ENCODE measurements at regions not wholly inside any gene's neighbourhood (a gene's known extent, or its start where the extent isn't known, plus 50 kb on each side); places are given as distances from the start of the nearest gene placed in this dataset.

DNA sequence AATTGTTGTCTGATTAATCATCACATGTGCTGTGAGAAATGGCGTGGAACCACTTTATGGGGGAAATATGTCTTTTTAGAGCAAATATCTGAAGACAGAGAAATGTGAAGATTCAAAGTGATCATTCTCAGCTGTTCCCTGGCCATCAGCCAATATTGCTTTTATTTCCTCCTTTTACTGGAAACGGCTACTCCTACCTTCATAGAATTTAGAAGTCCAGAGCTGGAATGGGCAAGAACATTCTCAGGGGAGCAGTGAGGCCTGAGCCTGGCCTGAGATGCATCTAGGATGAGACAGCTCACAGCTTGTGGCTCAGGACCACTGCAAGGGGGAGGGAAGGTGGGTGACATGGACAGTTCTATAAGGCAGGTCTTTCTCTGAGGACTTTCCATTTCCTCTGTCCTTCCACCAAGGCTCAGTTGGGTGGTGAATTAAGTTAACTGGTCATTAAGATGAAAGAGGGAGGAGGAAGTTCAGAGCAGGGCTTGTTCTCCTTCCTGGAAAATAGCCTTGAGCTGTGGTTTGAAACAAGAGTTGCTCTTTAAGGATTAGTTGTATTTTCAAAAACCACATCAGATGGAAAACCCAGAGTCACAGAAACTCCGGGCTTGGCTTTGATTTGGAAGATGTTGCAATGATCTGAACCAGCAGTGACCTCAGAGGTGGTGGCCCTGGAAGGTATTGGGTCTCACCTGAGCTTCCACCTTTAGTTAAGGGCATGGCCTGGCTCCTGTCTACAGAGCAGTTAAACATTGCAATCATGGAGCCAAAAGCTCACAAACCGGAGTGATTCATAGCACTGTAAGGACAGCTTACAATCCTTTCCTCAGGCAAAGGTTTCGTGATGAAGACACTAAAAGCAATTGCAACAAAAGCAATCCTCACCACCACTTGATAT, 144.3 kb downstream of the VAPA start:
- DNase-seq, result peak; percentile 66 to 89 (median 80)

DNA sequence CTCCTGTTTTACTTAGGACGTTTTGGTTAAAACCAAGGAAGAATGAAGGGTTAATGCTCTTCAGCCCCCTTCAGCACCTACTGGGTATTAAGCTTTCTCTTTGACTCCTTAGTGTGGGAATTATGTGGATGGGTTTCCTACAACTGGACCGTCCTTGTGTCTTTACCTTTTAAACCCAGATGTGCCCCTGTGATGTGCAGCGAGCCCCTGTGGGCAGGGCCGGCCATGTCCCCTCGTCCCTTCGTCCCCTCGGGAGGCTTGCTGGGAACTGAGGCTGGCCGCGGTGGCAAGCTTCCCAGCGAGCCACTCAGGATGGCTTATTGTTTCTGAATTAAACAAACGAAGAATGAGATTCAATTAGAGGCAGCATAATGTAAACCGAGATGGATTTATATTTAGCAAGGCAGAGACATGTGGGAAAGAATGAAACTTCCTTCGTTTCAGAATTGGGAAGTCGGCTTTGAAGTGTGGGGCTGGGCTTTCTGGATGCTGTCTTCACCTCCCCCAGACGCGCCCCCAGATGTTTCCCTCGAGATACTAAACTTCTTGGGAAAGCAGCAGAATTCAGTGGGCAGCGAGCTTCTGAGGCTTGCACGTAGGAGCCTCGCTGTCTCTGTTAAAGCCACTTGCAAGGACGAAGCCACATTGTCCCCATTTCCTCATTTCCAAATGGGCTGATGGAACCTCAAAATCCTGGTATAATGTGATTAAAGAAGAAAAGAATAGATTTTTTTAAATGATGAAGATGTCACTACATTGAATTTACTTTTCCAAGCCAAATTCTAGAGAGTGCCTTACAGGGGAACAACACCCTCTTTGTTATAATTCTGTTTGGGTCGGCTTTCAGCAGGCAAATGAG, 146.0 kb downstream of the VAPA start:
- peak; percentile 88 to 94 (median 92) for DNase-seq

DNA sequence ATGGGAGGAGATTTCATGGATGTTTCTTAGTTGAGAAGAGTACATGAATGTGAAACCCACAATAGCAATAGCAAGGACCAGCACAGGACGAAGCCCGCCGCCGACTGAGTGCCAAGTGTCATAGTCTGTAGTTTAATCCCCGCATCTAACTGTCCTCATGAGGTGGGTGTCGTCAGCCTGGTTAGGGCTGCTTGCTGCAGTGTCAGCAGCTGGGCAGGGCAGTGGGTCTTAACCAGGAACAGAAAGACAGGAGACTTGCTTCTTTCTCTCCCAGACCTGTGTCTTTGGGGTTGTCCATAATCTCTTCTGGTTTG, 146.6 kb downstream of the VAPA start:
- peak; percentile 23 to 32 (median 26) for DNase-seq

DNA sequence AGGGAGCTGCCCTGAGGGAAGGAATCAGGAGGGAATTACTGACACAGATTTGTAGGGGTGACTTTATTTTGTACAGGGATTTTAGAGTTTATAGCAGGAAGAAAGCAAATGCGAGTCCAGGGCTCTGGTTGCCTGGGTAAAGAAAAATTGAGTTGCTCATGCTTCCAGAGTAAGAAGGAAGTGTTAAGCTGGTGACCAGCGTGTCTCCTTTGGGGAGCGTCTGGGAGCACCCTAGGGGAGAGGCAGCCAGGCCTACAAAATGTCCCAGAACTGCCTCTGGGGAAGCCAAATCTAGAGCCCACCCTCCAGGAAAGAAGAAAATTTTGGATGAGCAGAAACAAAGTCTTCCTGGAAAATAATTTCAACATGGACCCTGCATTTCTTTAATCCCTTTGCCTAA, 147.0 kb downstream of the VAPA start:
- peak in 3 of 4 experiments; percentile 39 to 56 (median 51) for DNase-seq

DNA sequence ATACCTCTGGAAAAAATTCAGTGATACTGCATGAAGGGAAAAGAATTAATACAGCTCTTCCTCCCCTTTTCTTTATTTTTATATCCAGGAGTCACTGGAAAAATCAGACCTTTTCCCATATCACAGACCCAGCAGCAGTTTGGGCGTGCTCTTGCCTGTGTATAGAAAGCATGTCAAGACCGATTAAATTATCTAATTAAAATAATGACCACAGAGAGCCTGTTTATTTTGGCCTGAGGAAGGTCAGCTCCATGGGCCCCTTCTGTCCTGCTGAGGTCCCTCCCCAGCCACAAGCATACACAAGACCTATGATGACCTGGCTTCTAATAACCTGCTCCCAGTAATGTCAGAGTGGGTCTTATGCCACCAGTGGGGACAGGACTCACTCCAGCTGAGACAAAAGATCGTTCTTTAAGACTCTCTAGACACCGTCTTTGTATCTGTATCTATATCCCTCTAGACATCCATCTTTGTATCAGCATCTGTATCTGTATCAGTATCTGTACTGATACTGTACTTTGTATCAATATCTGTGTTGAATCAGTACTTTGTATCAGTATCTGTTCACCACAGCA, 147.8 kb downstream of the VAPA start:
- DNase-seq, result no peak

DNA sequence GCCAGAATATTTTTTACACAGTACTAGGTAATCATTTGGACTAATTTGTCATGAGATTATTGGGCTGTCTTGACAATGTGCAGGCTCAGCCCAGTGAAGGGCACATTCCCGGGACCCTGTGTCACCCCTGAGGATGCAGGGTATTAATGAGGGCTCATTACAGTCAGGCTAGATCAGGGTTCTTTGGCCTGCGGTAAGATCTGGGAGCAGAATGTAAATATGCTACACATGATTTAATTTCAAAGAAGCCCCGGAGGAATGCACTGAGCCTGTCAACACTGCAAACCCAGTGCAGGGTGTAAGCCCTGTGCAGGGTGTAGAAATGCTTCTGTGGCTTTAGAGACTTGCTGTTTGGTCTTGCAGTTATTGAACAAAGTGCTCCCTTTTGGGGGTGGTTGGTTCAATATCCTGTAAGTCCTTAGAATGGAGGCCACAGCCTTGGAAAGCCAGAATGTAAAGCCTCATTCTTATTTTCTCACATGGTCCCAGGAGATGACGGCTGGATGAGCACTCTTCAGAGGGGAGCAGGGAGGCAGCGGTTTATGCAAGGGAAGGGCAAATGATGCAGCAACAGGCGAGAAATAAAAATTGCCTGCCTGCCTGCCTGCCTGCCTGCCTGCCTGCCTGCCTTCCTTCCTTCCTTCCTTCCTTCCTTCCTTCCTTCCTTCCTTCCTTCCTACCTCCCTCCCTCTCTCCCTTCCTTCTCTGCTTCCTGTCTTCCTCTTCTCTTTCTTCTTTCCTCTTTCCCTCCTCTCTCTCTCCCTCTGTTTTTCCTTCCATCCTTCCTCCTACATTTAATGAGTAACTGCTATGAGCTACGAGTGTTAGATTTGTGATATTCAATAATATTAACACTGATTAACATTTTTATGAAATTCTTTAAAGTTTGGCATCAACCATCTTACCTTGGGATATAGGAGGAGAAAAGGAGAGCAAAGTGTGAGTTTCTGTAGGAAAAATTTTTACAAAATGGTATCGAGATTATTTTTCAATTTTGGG, 148.8 kb downstream of the VAPA start:
- no peak for DNase-seq

DNA sequence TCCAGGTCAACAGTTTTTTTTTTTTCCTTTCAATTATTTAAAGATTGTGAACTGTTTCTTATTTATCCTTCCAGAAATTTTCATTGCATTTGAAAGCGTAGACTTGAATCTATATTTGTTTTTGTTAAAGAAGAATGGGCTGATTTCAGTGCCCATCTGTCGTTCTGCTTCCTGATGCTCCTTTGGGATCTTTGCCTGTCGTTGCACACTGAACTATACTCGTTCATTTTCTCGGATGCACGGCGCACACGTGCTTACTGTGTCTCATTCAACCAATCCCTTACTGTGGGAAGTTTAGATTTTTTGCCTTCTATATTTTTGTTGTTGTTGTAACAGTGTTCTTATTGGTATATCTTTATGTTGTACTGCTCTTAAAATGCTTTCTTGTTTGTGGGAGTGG, 149.7 kb downstream of the VAPA start:
- no peak for DNase-seq

DNA sequence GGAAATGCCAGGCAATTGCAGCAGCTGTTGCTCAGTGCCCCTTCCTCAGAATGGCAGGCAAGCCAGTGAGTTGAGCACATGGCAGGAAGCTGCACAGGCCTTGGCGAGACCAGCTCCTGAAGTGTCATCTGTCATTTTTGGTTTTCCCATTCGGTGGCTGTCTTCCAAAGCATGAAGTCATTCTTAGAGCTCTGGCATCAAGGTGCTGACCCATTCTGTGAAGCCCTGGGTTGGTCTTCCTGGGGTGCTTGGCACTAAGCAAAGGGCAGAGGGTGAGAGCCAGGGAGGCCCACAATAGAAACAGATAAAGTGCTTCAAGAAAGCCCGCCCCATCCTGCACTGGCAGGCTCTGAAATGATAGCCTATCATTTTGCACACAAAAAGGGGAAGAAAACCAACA, 150.5 kb downstream of the VAPA start:
- DNase-seq, result no peak

DNA sequence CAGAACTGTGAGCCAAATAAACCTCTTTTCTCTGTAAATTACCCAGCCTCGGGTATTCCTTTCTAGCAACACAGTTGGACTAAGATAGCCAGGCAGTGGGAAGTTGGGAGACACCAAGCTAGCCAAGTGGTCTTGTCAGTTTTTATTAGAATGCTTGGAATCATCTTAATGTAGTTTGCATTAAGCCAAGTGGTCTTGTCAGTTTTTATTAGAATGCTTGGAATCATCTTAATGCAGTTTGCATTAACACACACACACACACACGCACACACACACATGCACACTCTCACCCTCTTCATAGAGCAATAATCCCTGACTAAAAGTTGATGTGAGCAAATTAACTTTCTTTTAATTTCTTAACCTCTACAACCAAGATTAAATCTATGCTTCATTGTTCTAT, 151.5 kb downstream of the VAPA start:
- DNase-seq, result no peak

DNA sequence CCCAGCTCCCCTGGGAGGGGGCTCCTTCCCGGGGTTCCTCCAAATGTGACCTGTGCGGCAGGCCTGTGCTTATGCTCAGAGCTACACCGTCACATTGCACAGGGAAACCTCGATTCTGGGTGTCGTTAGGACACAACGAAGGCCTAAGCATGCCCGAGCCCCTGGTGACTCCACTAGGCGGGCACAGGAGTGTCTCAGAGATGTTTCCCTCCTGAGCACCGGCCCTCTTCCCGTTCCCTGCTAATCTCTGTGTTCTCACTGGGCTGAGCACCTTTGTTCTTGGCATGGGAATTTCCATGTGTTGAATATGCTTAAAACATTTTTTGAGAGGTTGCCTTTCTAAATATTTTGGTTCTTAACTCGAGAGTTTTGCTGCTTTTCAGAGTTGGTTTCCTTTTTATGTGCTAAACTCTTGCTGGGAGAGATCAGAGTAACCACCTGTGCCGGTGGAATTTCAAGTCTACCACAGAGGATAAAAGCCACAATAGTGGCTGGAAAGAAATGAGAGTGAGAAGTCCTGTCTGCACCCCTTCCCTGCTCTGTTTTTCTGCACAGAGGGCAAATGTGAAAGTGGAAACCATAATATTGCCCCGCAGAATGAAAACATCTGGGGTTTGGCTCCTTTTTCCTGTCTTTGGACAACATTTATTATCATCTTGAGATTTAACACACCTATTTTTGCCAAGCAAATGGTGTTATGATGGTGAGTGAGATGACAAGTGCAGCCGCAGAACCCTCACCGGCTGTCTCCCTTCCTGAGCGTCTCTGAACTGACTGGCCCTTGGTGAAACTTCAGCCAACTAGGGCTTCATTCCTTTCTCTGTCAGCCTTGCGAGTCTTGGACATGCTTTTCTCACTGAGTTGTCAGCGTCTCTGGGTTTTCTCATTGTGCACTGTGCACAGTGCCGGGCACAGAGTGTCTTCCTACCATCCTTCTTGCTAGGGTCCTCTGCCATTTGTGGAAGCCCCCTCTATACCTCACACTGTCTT, 154.1 kb downstream of the VAPA start:
- DNase-seq, result no peak

DNA sequence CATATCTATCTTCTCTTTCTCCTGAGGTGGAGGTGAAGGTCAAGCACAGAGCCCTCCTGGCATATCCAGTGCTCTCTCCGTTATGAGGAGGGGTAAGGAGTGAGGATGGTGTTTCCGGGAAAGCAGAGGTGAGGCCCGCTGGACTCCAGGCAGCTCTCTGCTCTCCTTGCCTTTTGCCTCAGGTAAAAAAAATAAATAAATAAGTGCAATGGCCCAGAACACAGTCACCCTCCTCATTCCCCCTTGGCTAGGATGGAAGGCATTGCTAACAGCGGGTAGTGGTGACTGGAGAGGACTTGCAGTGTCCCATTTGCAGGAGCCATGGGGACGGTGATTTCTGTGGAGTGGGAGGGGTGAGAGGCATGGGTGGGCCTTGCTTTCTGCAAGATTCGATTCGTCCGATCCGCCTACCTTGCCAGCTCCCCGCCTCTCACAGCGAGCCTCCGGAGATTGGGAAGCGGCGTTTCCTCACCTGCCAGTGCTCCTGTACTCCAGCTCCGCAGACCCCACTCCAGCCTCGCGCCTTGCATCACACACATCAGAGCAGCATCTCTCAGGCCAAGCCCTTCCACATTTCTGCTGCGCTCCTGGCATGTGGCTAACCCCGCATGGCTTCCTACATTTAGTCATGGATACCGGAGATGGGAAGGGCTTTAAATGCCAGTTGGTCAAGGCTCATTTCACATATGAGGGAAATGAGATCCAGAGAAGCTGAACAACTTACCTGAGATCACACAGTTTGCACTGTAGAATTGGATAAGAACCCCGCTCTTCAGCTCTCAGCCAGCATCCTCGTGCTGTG, 155.2 kb downstream of the VAPA start:
- DNase-seq, result no peak

DNA sequence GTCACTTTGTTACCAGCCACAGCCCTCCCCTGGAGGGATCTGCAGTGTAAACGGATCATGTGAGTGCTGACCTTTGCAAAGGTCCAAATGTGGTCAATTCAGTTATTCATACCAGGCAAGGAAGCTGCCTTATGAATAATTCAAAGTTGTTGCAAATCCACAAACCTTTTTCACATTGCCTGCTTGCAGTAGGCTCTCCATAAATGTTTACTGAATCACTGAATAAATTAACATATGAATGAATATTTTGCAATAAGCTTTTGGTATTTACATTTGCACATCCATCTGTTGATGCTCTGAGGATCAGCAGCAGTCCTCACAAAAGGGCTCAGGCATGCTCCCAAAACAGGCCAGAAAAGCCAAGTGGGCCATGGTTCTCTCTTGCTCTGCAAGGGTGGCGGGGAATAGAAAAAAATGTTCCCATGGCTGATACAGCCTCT, 156.8 kb downstream of the VAPA start:
- peak in 3 of 4 experiments; percentile 21 to 51 (median 32) for DNase-seq

DNA sequence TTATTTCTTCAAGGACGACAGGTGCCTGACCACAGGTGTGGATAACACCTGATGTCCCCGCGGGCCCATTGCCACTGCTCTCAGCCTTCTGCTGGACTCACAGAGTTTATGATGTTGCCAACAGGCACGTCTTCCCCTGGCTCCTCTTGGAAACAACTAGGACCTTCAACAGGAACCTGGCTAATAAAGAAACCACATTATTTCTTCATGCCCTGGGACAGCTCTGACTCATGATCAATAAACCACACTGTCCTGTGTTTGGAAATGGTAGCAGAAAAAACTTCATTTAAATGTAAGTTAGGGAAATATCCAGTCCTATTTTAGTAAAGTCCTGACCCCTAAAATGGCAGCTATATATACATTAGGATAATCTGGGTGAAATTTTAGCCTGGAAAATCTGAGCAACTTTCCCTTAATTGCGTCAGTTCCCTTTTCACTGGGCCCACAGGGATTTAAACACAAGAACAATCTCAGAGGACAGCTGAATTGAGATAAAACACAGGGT, 158.9 kb downstream of the VAPA start:
- DNase-seq, result peak; percentile 71 to 91 (median 78)

DNA sequence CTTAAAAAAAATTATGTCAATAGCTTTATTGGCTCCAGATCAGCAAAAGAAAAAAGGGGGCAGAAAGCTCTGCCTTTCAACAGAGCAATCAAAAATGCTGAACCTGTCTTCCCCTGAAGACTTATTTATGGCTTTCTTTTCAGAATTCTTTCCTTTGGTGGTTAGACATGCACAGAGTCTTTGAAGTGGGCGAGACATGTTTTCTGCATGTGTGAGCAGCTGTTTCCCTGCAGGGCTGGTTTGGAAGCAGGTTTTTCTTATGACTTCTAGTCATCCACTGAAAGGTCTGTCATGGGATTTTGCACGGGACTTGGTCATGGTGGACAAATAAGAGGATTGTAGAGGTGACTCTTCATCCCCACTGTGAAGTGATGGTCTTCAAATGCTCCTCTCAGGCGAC, 160.3 kb downstream of the VAPA start:
- peak in 3 of 4 experiments; percentile 31 to 45 (median 44) for DNase-seq

DNA sequence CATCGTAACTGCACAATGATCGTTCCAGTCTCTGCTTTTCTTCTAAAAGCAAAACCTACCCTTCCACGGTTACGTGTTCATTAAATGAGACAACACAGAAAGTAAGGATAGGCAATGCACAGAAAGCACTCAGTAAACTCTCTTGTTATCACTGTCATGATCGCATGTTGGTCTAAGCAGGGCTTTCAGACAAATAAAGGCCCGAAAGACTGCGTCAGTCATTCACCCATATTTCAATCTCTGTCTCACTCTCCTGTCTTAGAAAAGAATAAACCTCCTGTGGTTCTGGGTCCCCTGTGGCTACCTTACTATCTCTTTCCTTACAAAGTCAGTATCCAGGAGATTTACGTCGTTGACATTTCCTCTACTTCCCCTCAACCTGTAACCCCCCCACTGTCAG, 160.9 kb downstream of the VAPA start:
- no peak for DNase-seq

DNA sequence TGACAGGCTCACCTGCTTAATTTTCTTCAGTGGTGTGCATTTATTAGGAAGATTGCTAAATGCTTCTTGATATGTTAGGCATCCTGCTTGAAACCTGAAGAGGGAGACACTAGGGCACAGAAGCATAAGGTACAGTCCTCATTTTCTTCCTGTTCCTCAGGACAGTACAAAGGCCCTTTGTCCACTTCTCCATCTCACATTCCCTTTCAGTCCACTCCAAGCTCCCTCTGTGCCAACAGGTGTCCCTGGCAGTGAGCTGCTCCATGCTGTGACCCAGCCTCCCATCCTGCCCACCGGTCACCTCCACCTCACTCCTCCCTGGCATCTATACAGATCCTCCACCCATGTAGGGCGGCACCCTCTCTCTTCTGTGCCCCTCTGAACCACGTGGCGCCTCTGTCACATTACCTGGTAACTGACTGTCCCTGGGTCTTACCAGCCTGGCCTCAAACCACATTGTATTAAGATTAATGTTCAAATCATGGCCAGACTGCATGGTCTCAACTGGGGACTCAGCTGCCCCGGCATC, 162.8 kb downstream of the VAPA start:
- peak in 2 of 4 experiments; percentile 24 to 28 for DNase-seq

DNA sequence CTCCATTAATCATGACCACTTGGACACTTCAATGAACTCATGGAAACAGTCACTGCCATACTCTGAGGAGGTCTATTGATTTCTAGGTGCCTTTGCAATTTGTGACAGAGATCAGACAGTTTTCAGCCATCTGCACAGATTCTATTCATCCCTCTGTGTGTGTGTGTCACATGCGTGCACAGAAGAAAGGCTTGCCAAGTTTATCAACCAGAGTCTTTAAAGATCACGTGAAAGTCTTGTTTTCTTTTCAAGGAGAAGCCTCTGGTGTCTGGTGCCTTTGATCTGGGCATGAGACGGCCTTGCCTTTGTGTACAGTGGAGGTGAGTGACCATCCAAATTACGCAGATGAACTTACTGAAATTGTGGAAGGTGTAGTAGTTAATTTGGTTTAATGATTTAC, 164.2 kb downstream of the VAPA start:
- no peak for DNase-seq

DNA sequence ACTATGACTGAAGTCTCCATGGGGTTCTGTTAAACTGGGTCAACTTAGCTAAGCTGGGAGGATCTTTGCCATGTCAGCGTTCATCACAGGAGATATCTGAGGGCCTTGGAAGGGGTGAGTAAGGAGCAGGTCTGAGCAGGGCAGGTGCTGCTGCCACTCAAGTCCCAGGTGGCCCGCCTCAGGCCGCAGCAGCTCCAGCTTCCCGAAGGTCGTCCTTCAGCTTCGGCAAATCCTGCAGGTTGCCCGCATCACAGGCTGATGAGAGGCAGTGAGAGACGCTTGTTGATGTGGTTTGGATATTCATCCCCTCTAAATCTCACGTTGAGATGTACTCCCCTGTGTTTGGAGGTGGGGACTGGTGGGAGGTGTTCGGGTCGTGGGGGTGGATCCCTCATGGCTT, 166.6 kb downstream of the VAPA start:
- no peak for DNase-seq

DNA sequence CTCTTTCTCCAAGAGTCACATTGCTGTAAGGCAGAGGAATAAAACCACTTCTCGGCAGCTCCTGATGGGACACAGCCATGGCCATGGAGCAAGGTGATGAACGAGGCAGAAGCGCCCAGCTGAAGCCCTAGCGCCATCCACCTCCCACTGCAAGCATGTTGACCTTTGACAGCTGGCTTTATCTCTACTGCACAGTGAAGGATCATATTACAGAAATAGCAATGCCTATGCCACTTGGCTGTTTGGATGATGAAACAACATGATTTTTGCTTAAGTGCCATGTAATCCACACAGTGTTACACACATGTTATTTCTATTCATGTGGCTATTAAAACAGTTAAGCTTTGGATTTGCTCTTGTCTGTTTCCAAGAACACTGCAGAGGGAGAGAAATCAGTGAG, 167.7 kb downstream of the VAPA start:
- no peak for DNase-seq
